ENCODE measurements at regions not wholly inside any gene's neighbourhood (a gene's known extent, or its start where the extent isn't known, plus 50 kb on each side); places are given as distances from the start of the nearest gene placed in this dataset.

DNA sequence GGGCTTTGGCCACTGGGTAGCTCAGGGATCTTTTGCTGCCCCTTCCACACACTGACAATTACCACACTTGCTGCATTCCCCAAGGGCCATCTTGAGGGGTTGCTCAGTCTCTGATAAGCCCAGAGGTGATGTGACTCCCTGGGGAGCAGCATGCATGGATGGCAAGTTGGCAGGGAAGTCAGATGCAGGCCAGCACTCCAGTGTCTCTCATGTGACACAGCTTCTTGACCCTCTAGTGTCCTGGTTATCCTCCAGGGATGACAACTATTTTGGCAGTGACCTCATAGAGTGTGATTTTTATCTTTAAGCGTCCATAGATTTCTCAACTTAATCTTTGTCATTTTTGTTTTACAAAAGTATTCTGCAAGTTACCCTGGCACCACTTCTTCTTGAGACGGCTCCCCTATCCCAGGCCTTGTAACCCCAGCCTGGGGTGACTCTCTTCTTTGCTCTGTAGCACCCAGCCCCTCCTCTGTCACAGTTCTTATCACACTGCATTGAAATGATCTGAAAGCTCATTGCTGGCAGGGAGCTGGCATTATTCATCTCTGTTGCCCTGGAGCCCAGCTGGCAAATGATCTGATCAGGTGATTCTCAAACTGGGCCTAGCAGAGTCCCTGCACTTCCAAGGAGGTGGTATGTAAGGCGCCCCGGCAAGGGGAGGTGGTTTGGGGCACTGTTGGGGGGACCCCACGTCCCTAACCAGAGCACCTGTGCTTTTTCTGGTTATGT, 72.6 kb downstream of the TENT5C start:
- no peak for FAIRE-seq

- FAIRE-seq: no peak
These were observed 73.5 kb downstream of the TENT5C start for GRCh38 chr1:117679299-117679698.

DNA sequence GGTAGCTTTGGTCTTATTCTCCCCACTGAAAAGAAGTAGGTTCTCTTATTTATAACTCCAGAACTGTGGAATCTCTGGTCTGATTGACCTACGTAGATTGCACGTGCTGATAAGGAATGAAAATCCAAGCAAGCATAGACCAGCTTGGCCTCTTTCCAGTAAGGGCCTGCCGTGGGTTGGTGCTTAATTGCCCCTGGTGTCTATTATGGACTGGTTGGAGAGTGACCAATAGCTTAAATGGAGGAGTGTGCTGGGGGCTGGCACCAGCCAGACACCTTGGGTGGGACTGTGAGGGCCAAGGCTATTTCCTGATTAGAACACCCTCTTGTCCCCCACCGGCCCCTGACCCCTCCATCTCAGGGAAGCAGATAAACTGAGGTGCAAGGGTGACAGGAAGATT, 74.0 kb downstream of the TENT5C start:
- FAIRE-seq: no peak

DNA sequence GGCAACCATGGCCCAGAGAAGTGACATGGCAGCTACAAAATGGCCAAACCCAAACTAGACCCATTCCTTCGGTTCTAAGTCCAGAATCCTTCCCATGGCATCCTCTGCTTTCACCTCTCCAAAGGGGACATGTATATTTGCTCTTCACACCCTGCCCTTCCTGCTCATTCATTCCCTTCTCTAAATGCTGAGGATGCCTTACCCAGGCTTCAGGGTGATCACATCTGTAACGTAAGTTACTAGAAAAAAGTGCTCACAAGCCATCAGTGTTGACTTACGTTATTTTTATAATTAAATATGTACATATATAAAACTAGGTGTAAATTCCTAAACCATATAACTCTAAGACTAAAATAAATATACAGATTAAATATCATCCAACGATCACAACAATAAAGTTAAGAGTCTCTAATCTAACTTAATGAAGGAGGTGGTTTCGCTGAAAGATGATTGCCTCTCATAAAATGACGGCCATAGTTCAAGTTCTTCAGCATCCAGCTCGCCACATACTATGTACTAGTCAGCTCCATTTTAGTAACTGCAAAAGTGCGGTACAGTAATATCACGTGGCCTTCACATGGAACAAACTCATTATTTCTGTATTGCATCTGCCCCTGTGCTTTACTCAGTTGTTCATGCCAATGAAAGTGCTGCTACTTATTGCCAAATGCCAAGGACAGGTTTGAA, 74.6 kb downstream of the TENT5C start:
- no peak for FAIRE-seq

- FAIRE-seq: no peak
These were observed 75.4 kb downstream of the TENT5C start for GRCh38 chr1:117681093-117681900.

- FAIRE-seq: no peak
These were observed 76.0 kb downstream of the TENT5C start for GRCh38 chr1:117681901-117682250.

- no peak for FAIRE-seq
These were observed 76.5 kb downstream of the TENT5C start for GRCh38 chr1:117682372-117682771.

- no peak for FAIRE-seq
These were observed 77.9 kb downstream of the TENT5C start for GRCh38 chr1:117683571-117684285.

DNA sequence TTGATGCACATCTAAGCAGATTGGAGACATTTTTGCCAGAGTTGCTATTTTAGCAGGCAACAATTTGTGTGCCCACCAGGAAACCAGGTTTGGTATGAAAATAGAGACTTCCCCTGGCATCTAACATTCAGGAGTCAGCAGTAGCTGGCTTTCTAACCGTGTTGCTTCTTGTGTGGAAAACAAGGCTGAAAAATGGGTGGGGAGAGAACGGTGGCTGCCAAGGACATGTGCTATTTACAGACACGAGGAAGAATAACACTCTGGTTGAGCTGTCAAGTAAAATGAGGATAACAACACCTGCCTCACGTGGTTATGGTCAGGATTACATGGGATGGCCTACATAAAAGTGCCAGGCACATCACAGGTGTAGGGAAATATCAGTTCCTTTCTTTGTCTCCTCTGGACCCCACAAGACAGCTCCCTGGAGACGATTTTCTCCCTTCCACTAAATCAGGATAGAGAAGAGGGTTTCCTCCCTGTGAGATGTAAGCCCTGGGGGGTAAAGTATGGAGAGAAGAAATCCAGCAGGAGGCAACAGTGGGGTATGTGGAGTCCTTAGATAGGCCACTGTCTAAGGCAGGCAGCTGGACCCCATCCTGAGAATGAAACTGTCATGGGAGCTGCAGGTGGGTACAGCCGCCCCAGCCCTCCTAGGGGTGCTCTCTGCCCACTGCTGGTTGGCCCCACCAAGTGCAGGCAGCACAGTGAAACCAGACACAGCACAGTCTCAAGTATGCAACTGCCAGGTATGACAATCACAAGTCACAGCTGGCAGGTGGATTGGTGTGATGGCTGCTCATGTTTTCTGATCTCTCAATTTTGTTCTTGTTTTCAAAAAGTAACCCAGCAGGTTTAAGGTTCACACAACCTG, 80.3 kb downstream of the TENT5C start:
- FAIRE-seq: no peak

DNA sequence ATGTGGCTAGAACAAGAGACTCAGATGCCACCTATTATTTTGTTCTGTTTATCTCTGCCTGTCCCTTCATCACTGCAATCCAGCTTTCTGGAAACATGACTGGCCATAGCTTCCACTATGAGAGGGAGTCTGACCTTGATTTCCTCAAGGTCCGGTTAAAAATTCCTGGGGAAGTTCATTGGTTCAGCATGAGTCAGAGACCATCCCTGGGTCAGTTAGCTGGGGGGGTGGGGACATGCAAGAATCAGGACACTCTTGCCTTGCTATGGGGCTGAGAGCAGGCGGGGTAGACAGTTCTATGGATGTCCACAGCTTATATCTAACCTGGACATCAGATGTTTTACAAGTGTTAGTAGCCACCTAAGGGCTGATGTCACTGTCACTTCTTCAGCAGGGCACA, 81.1 kb downstream of the TENT5C start:
- FAIRE-seq: no peak

GRCh38 chr1:117689997-117690625, 84.3 kb downstream of the TENT5C start:
- no peak for FAIRE-seq

GRCh38 chr1:117691942-117692341, 86.1 kb downstream of the TENT5C start:
- no peak for FAIRE-seq

DNA sequence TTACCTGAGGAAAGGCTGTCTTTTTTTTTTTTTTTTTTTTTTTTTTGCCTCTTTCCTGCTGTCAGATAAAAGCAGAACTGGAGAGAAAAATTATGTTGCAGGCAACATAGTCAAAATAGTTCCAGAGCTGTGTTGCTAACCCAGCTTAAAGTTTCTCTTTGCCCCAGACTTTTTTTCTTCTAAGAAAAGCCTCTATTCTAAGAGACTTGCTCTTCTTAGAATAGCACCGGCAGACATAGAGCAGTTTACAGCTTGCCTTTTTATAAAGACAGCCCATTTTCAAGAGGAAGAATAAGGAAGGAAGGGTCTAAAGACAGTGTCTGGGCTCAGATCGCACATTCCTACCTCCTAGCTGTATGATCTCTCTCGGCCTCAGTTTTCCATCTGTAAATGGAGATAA, 88.7 kb downstream of the TENT5C start:
- no peak for FAIRE-seq

GRCh38 chr1:117695796-117696490, 90.1 kb downstream of the TENT5C start:
- FAIRE-seq: no peak

GRCh38 chr1:117696561-117696960, 90.7 kb downstream of the TENT5C start:
- FAIRE-seq: no peak

- FAIRE-seq: no peak
These were observed 91.5 kb downstream of the TENT5C start for GRCh38 chr1:117697220-117697781.

- no peak for FAIRE-seq
These were observed 92.7 kb downstream of the TENT5C start for GRCh38 chr1:117698398-117699160.

DNA sequence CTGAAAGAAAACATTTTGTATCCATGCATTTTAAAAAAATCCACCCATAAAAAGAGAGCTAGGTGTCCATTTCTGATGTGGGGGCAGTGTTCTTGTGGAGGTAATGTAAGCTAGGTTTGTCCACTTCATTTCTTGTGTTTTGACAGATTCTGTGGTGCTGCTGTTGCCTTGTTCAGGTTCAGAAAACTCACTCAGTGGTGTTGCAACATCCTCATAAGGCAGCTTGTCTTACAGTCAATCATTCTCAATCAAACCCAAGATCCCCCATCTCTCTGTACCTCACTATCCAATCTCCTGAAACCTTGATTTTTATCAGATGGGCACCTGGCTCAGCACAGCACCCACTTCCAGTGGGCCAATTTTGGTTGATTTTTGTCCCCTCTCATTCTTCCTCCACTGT, 94.1 kb downstream of the TENT5C start:
- no peak for FAIRE-seq

GRCh38 chr1:117702654-117703053, 96.8 kb downstream of the TENT5C start:
- no peak for FAIRE-seq

GRCh38 chr1:117707371-117707770, 101.5 kb downstream of the TENT5C start:
- FAIRE-seq: no peak
